A673 (cell line): ENCODE measurements at regions not wholly inside any gene's neighbourhood (a gene's known extent, or its start where the extent isn't known, plus 50 kb on each side); places are given as distances from the start of the nearest gene placed in this dataset.

Experiments used
- BruUV-seq: library from RNA; stranded (reverse); fragments of 400-500 nt; replicated peaks from 2 replicates; lab custom pipeline; 2021; lab: Mats Ljungman, UMichigan
- CTCF ChIA-PET: fragments of 300-600 bp; sonication (Branson Sonifier 250); formaldehyde crosslinking; loops from one replicate; lab custom pipeline; 2022; ENCODE audit warnings: antibody characterized with exemption; lab: Charles Lee
- POLR2A ChIA-PET: fragments of 300-600 bp; sonication (Branson Sonifier 250); formaldehyde crosslinking; loops from one replicate; lab custom pipeline; 2022; ENCODE audit warnings: antibody characterized with exemption; ENCODE audit not compliant: low non-redundant PET; lab: Charles Lee
- DNase-seq: peaks from one replicate; pipeline ENCODE4 v3.0.0-alpha.2; 2015; ENCODE audit warnings: low spot score
- H3K27ac ChIP-seq: fragments of 200-600 bp; sonication (generic); 2 replicates; pipeline ENCODE4 v1.5.1; 2016; ENCODE audit warnings: mixed run types, low read depth, mild to moderate bottlenecking, mixed read lengths, antibody characterized with exemption, low read length; ENCODE audit not compliant: poor library complexity, severe bottlenecking
- H3K27me3 ChIP-seq: fragments of 200-600 bp; sonication (generic); replicated peaks from 2 replicates; pipeline ENCODE4 v1.6.1; 2017; ENCODE audit warnings: mixed run types, low read depth, mild to moderate bottlenecking, mixed read lengths, antibody characterized with exemption, low read length; ENCODE audit not compliant: insufficient read depth, poor library complexity
- H3K36me3 ChIP-seq: fragments of 200-600 bp; sonication (generic); 2 replicates; pipeline ENCODE4 v1.6.1; 2016; ENCODE audit warnings: mixed run types, mild to moderate bottlenecking, mixed read lengths, antibody characterized with exemption, low read length; ENCODE audit not compliant: insufficient read depth, poor library complexity, severe bottlenecking
- H3K4me1 ChIP-seq: fragments of 200-600 bp; sonication (generic); 2 replicates; pipeline ENCODE4 v1.6.1; 2017; ENCODE audit warnings: mixed run types, mild to moderate bottlenecking, mixed read lengths, antibody characterized with exemption, low read length; ENCODE audit not compliant: insufficient read depth, poor library complexity, severe bottlenecking
- H3K4me3 ChIP-seq: fragments of 200-600 bp; sonication (generic); 2 replicates; pipeline ENCODE4 v1.5.1; 2016; ENCODE audit warnings: low read depth, mixed run types, mild to moderate bottlenecking, mixed read lengths, low read length; ENCODE audit not compliant: poor library complexity, severe bottlenecking
- H3K9me3 ChIP-seq: fragments of 200-600 bp; sonication (generic); 2 replicates; pipeline ENCODE4 v1.6.1; 2016; ENCODE audit warnings: mixed run types, low read depth, mild to moderate bottlenecking, mixed read lengths, antibody characterized with exemption, low read length; ENCODE audit not compliant: poor library complexity, severe bottlenecking
- EZH2 ChIP-seq: fragments of 200-600 bp; sonication (generic); IDR thresholded peaks from 2 replicates; pipeline ENCODE4 v1.6.1; 2017; ENCODE audit warnings: borderline replicate concordance, low read depth, mild to moderate bottlenecking, mixed read lengths, antibody characterized with exemption, low read length; ENCODE audit not compliant: poor library complexity, severe bottlenecking
- intact Hi-C: fragments of 100-400 bp; cut with micrococcal nuclease; formaldehyde crosslinking; loops from one replicate; pipeline ENCODE4 v1.10.0; 2022; ENCODE audit not compliant: unreplicated experiment
- TF ChIP-seq, protein P1 (sequence below): fragments of 300-800, 200-600 bp; sonication (generic); conservative IDR thresholded peaks from 2 replicates; pipeline ENCODE4 v1.5.1; 2017; ENCODE audit warnings: low read depth, mild to moderate bottlenecking, antibody characterized with exemption, low read length, moderate library complexity, mixed read lengths

DNA sequence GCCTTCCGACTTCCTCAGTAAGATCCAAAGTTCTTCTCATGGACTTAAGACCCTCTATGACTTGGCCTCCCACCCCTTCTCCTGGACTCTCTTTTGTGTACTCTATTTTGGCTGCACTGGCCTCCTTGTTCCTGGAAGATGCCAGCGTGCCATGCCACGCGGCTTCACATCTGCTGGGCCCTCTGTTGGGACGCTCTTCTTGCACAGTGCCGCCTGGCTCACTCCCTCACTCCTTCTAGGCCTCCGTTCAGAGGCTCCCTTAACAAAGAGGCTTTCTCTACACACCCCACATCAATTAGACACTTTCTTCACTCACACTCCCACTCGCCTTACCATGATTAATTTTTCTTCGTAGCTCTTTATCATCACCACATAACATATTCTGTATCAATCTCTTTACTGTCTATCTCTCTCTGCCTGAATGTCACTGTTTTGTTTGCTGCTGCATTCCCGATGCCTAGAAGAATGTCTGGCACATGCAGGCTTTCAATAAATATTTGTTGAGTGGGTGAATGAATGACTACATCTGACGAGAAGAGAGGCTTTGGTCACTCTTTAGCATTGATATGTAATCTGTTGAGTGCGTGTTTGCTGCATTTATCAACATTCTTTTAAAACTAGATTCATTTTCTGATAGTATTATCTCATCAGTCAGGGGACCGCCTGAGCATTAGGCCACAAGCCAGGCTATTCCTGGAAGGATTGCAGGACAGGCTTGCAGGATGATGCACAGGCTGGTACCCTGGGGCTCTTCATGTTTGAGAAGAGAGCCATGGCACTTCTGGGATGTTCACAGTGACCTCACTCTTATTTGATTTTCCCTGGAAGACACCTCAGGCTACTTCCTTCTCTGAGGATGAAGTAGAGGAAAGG is 60.6 kb upstream of the AMPD3 start:
- CTCF ChIA-PET: no interaction called here
- no peak for DNase-seq
- POLR2A ChIA-PET: no interaction called here

DNA sequence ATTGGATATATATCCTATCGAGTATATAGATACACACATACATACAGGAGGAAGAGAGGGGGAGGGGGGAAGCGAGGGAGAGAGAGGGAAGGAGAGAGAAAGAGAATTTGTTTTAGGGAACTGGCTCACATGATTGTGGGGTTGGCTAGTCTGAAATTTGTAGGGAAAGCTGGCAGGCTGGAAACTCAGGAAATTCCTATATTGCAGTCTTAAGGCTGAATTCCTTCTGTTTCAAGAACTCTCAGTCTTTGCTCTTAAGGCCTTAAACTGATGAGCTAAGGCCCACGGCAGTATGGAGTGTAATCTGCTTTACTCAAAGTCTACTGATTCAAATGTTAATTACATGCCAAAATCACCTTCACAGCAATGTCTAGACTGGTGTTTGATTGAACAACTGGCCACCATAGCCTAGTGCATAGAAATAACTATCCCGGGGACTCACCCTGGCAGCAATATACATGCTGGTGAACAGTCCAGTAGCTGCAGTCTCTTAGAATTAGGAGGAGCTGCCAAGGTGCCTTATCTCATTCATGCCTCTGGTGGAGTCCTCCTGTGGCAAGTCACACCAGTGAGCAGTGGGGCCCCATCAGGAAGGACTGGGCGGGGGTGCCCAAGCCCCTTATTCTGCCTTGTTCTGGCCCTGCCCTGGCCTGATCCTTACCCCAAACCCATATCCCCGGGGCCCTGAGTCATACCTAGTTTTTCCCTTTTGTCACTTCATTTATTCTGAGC is 59.7 kb upstream of the AMPD3 start:
- ChIA-PET CTCF (no interaction called here), POLR2A (no interaction called here)
- no peak overlapping the region for H3K4me3 ChIP-seq
- H3K36me3 ChIP-seq: no peaks in the 10 kb centered on the region
- TF ChIP-seq EZH2: no peak
- TF ChIP-seq, protein P1, sequence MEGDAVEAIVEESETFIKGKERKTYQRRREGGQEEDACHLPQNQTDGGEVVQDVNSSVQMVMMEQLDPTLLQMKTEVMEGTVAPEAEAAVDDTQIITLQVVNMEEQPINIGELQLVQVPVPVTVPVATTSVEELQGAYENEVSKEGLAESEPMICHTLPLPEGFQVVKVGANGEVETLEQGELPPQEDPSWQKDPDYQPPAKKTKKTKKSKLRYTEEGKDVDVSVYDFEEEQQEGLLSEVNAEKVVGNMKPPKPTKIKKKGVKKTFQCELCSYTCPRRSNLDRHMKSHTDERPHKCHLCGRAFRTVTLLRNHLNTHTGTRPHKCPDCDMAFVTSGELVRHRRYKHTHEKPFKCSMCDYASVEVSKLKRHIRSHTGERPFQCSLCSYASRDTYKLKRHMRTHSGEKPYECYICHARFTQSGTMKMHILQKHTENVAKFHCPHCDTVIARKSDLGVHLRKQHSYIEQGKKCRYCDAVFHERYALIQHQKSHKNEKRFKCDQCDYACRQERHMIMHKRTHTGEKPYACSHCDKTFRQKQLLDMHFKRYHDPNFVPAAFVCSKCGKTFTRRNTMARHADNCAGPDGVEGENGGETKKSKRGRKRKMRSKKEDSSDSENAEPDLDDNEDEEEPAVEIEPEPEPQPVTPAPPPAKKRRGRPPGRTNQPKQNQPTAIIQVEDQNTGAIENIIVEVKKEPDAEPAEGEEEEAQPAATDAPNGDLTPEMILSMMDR: no peak
- no peak for DNase-seq
- no TSS peak for BruUV-seq
- no peaks in the 10 kb centered on the region for H3K9me3 ChIP-seq
- no peaks in the 10 kb centered on the region for H3K4me1 ChIP-seq
- no peak overlapping the region for H3K27ac ChIP-seq
- intact Hi-C loops: no loop called here
- no peaks in the 10 kb centered on the region for H3K27me3 ChIP-seq

More for the DNA sequence above, 60.6 kb upstream of the AMPD3 start:
- Histone ChIP-seq H3K27ac (no peak overlapping the region), H3K9me3 (no peaks in the 10 kb centered on the region), H3K36me3 (no peaks in the 10 kb centered on the region), H3K4me3 (no peak overlapping the region), H3K27me3 (no peaks in the 10 kb centered on the region), H3K4me1 (no peaks in the 10 kb centered on the region)
- no peak for TF ChIP-seq EZH2
- TF ChIP-seq, protein P1: no peak
- intact Hi-C loops: no loop called here
- BruUV-seq: no TSS peak

DNA sequence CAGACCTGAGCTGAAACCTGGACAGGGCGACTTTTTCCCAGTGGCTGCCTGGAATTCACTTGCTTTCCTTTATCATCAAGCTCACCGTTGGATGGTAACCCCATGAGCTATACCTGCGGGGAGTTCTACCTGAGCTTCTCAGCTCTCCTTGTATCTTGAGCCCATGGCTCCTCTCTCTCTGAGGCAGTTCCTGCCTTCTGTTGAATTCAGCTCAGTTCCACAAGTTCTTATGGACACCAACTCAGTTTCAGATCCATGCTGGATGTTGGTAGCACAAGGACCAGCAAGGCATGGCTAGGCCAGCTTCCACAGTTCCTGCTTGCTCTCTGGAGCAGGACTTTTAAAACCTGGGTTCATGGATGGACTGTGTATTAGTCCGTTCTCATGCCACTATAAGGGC is 58.3 kb upstream of the AMPD3 start:
- Histone ChIP-seq H3K27ac (no peak overlapping the region), H3K9me3 (no peaks in the 10 kb centered on the region), H3K4me1 (peaks cover 7% of the 10 kb centered on the region), H3K36me3 (no peaks in the 10 kb centered on the region), H3K4me3 (no peak overlapping the region), H3K27me3 (no peaks in the 10 kb centered on the region)
- intact Hi-C loops: no loop called here
- ChIA-PET CTCF (no interaction called here), POLR2A (no interaction called here)
- no peak for DNase-seq
- TF ChIP-seq EZH2: no peak
- TF ChIP-seq, protein P1: no peak
- BruUV-seq: no TSS peak
